Progenitor cell of endocrine pancreas (in vitro differentiated cells): ENCODE measurements at regions not wholly inside any gene's neighbourhood (a gene's known extent, or its start where the extent isn't known, plus 50 kb on each side); places are given as distances from the start of the nearest gene placed in this dataset.

Source experiments
- DNase-seq: peaks from one replicate; pipeline ENCODE4 v3.0.0; 2021; ENCODE audit warnings: low spot score; ENCODE audit not compliant: unreplicated experiment
- H3K27ac Mint-ChIP-seq: 2 replicates; pipeline ENCODE4 v1.8.0; 2021; ENCODE audit warnings: mild to moderate bottlenecking, moderate library complexity, mixed read lengths
- H3K27me3 Mint-ChIP-seq: 2 replicates; pipeline ENCODE4 v1.8.0; 2021; ENCODE audit warnings: mixed read lengths
- H3K36me3 Mint-ChIP-seq: 2 replicates; pipeline ENCODE4 v1.8.0; 2022; ENCODE audit warnings: mixed read lengths; ENCODE audit not compliant: insufficient read depth
- H3K4me1 Mint-ChIP-seq: 2 replicates; pipeline ENCODE4 v1.8.0; 2021; ENCODE audit warnings: low read depth, mixed read lengths
- H3K4me3 Mint-ChIP-seq: 2 replicates; pipeline ENCODE4 v1.8.0; 2021; ENCODE audit warnings: low read depth, mild to moderate bottlenecking, moderate library complexity, mixed read lengths
- H3K9me3 Mint-ChIP-seq: 2 replicates; pipeline ENCODE4 v1.8.0; 2021; ENCODE audit warnings: low read depth, mixed read lengths
- CTCF ChIP-seq: fragments of 200-600 bp; sonication (generic); IDR thresholded peaks from one replicate; pipeline ENCODE4 v1.5.0; 2021; ENCODE audit warnings: antibody characterized with exemption, mild to moderate bottlenecking; ENCODE audit not compliant: unreplicated experiment

- H3K27ac Mint-ChIP-seq = no peak overlapping the region
- no peak for DNase-seq
- no peaks in the 10 kb centered on the region for H3K27me3 Mint-ChIP-seq
- peaks cover 2% of the 10 kb centered on the region for H3K9me3 Mint-ChIP-seq
- no peak for TF ChIP-seq CTCF
- peaks cover 6% of the 10 kb centered on the region for H3K4me1 Mint-ChIP-seq
- H3K36me3 Mint-ChIP-seq = no peaks in the 10 kb centered on the region
- H3K4me3 Mint-ChIP-seq = no peak overlapping the region
Observed at GRCh38 chr21:35343046-35343819, 294.1 kb upstream of the RUNX1 start.

DNA sequence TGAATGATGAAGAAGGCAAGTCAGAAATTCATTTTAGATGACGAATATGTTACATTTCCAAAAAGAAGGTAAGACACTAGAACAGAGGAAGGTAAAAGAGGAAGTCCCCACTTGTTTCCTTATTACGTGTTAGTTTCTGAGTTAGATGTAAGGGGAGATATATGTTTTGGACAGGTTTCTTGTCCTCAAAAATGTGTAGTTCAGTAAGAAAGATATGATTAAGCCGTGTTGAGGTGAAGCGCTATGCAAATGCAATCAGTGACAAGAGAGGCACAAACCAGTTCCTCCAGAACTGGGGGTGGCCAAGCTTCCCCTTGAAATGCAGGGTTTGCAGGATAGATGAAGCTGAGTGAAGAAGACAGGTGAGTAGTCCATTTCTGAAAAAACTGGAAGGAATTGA is 293.3 kb upstream of the RUNX1 start:
- DNase-seq = no peak
- Mint-ChIP-seq H3K36me3 (no peaks in the 10 kb centered on the region), H3K27ac (no peak overlapping the region), H3K4me1 (peaks cover 6% of the 10 kb centered on the region), H3K4me3 (no peak overlapping the region), H3K9me3 (peaks cover 2% of the 10 kb centered on the region), H3K27me3 (no peaks in the 10 kb centered on the region)
- TF ChIP-seq CTCF = no peak

- DNase-seq = no peak
- no peaks in the 10 kb centered on the region for H3K36me3 Mint-ChIP-seq
- H3K9me3 Mint-ChIP-seq = peaks cover 2% of the 10 kb centered on the region
- no peak overlapping the region for H3K4me3 Mint-ChIP-seq
- H3K27me3 Mint-ChIP-seq = no peaks in the 10 kb centered on the region
- peaks cover 6% of the 10 kb centered on the region for H3K4me1 Mint-ChIP-seq
- no peak overlapping the region for H3K27ac Mint-ChIP-seq
- no peak for TF ChIP-seq CTCF
Observed at GRCh38 chr21:35340273-35340672, 291.2 kb upstream of the RUNX1 start.

- DNase-seq = no peak
- Mint-ChIP-seq H3K9me3 (no peaks in the 10 kb centered on the region), H3K36me3 (no peaks in the 10 kb centered on the region), H3K4me3 (no peak overlapping the region), H3K27ac (no peak overlapping the region), H3K27me3 (no peaks in the 10 kb centered on the region), H3K4me1 (peaks cover 7% of the 10 kb centered on the region)
- TF ChIP-seq CTCF = no peak
Observed at GRCh38 chr21:35338881-35339632, 290.0 kb upstream of the RUNX1 start.

- H3K36me3 Mint-ChIP-seq = no peaks in the 10 kb centered on the region
- H3K27me3 Mint-ChIP-seq = no peaks in the 10 kb centered on the region
- no peaks in the 10 kb centered on the region for H3K9me3 Mint-ChIP-seq
- TF ChIP-seq CTCF = no peak
- H3K27ac Mint-ChIP-seq = no peak overlapping the region
- peaks cover 6% of the 10 kb centered on the region for H3K4me1 Mint-ChIP-seq
- no peak overlapping the region for H3K4me3 Mint-ChIP-seq
- DNase-seq = no peak
Observed at GRCh38 chr21:35338281-35338680, 289.2 kb upstream of the RUNX1 start.
